ELR (cell line): ENCODE measurements at regions not wholly inside any gene's neighbourhood (a gene's known extent, or its start where the extent isn't known, plus 50 kb on each side); places are given as distances from the start of the nearest gene placed in this dataset.

Source experiments
- DNase-seq: peaks from one replicate; pipeline ENCODE4 v3.0.0-alpha.2; 2015; ENCODE audit warnings: low read depth

DNA sequence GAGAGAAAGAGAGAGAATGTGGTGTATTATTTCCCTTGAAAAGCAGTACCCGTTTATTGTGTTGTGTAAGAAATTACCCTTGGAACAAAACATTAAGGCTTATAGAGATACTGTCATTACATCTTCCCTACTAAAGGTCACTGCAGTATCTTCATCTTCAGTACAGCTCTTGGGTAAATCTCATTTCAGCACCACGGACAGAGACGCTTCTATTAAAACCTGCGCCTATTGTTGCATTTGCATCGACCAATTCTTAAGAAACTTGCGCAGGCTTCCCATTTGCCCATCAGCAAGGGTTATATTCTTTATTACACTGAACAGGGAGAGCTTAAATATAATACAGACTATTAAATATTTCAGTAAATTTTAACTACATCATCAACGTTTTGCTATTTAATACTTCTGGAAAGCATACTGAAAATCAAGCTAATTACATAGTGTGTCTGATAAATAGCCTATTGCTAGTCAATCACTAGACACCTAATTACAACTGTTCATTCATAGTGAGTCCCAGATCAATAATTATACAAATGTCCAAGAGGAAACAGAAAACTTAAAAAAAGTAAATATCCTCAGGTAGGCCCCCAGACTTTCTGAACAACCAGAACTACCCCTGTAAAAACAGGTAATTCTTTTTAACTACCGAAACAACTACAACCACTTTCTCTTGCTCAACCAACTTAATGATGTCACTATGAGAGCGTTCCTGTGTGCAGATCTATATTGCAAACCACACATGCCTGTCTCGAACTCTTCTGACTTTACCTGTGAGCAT, 350.6 kb downstream of the LIG4 start:
- DNase-seq: peak; percentile 44

- no peak for DNase-seq
Measured at GRCh38 chr13:107860284-107860683, 355.1 kb downstream of the LIG4 start.

DNA sequence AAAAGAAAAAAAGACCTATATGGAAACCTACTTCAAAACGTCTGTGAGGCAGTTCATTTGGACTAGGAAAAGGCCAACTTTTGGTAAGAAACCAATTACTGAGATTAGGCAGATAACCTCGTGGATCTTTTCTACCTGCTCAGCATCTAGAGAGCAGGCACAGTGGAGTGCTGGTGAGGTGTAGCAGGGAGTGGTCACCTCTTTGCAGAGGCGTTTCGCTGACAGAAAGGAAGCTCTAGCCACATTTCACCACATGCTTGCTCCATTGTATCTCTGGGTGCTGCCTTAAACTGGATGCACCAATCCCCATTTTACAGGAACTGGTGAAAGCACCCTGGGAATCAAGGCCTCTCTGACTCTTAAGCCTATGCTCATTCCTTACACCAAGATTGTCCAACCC, 360.5 kb downstream of the LIG4 start:
- no peak for DNase-seq

DNA sequence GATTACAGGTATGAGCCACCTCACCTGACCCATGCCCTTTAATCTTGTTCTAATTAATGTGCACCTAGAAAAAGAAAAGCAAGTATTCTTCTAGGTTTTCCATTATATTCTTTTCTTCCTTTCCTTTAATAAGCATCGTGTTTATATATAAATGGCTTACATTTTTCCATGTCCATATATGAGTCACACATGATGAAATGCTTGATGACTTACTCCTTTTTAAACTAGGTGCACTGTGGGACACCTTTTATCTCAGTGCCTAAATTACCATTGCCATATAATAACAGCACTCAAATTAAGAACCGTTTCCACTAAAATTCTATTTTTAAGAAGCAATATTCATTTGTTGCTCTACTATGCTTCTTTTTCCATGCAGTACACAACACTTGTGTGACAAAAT, 363.3 kb downstream of the LIG4 start:
- no peak for DNase-seq

DNA sequence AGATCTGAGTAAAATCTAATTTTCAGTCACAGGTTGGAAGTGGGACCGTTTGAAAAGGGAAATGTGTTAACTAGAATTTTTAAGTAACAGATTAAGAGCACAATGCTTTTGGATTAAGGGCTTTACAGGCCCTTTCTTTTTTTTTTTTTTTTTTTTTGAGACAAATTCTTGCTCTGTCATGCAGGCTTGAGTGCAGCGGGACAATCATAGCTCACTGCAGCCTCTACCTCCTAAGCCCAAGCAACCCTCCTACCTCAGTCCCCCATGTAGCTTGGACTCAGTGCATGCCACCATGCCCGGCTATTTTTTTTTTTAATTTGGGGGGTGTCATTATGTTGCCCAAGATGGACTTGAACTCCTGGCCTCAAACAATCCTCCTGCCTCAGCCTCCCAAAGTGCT, 363.7 kb downstream of the LIG4 start:
- DNase-seq: no peak

DNA sequence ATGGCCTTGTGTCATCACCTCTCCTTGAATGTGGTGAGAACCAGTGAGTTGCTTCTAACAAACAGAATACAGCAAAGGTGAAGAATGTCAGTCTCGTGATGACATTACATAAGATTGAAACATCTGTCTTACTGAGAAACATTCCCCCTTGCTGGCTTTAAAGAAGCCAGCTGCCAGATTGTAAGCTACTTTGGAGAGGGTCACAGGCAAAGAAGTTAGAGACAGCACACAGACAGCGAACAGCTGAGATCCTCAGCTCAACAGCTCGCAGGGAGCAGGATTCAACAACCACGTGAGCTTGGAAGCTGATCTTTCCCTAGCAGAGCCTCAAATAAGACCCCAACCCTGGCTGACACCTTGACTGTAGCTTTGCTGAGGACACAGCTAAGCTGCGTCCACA, 367.9 kb downstream of the LIG4 start:
- DNase-seq: no peak

GRCh38 chr13:107846642-107847041, 368.7 kb downstream of the LIG4 start:
- no peak for DNase-seq

DNA sequence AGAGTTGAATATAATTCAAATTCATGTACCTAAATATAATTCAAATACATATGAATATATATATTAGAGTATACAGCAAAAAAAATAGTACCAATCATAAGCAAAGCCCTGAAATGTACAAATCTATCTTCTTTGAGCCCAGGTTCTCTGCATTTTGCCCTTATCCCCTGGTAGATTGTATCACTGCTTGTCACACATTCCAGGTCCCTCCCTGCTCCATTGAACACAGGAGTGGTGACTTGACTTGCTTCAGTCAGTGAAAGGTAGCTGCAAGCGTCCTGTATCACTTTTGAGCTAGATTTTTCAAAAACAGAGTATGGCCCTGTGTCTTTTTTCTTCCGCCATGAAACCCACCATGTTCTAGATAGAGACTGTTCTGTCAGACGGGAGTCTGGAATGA, 369.4 kb downstream of the LIG4 start:
- DNase-seq: no peak

- DNase-seq: no peak
Measured at GRCh38 chr13:107843681-107844080, 371.7 kb downstream of the LIG4 start.

- DNase-seq: no peak
Measured at GRCh38 chr13:107843281-107843680, 372.1 kb downstream of the LIG4 start.

DNA sequence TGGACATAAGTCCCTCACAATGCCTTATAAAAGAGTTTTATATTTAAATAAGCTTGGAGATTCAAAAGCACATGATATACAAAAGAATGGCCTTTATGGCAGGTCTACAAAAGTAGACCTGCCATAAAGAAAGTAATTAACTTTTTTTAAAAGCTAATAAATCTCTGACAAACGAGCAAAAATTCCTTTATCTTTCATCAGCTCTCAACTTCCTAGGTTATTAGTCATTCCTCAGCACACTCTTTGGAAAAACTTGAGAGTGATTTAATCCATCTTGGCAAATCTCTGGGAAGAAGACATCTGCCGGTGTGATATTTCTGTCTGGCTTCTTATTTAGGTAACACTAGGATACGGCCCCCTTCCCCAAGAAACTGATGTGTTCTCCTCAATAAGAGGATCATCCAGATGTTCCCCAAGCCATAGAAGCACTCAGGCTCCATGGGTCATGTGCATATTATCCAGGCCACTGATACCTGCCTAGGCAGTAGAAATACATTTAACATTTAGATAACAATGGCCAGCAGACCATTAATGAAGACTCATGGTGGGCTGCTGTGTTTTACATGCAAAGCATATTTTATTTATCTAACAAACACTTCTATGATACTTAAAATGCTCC, 372.7 kb downstream of the LIG4 start:
- peak; percentile 32 for DNase-seq

GRCh38 chr13:107838588-107839161, 376.7 kb downstream of the LIG4 start:
- no peak for DNase-seq

GRCh38 chr13:107836685-107837084, 378.7 kb downstream of the LIG4 start:
- DNase-seq: no peak

- DNase-seq: peak; percentile 47
Measured at GRCh38 chr13:107835339-107836018, 379.9 kb downstream of the LIG4 start.

DNA sequence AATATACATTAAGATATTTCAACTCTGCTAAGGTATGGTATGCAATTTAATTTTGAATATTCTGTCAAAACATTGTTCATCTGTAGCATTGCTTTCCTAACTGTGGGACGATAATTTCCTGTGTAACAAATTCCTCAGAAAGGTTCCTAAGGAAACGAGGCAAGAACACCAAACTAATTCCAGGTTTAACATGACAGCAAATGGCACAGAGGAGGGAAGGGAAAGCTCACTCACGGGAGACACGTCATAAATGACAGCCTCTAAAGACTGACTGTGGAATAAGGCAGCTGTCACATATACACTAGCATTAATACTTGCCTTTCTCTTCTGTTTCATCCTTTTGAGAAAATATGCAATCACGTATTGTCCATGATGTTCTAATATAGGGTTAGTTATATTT, 380.6 kb downstream of the LIG4 start:
- no peak for DNase-seq

GRCh38 chr13:107834281-107834680, 381.1 kb downstream of the LIG4 start:
- no peak for DNase-seq

GRCh38 chr13:107832500-107833100, 382.7 kb downstream of the LIG4 start:
- no peak for DNase-seq

DNA sequence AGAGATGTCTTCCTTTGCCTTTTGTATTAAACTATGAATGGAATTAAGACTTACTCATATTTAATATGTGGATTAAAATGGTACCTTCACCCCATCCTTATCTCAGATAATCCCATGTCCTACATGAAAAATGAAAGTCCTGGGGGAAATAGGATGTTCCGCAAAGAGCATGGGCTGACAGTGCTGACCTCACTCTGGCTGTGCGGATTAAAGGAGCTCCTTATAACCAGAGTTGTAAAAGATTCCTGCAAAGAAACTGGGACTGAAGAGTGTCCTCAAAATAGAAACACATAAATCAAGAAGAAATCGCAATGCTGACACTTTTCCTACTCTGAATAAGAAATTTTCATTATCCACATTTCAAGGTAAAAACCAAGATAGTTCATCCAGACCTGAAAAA, 384.5 kb downstream of the LIG4 start:
- no peak for DNase-seq

- no peak for DNase-seq
Measured at GRCh38 chr13:107827840-107828549, 387.3 kb downstream of the LIG4 start.

- DNase-seq: no peak
Measured at GRCh38 chr13:107824635-107825034, 390.7 kb downstream of the LIG4 start.

DNA sequence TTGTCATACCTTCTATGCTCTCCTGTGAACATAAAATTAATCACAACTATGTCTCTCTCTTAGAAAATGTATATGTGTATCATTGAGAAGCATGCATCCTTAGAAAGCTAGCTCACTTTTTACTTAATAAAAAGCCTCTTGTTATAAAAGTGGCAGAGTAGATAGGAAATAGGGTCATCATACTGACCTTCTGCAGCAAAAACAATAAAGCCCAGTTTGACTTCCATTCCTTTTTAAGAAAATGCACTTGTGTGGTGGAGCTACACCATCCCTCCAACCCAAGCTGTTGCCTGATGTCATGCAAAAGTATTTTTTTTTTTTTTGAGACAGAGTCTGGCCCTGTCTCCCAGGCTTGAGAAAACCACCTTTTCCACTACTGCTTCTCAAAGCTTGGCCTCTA, 393.3 kb downstream of the LIG4 start:
- DNase-seq: no peak

GRCh38 chr13:107821492-107821891, 393.8 kb downstream of the LIG4 start:
- DNase-seq: no peak
